Astrocyte (in vitro differentiated cells and primary cell): ENCODE measurements at regions not wholly inside any gene's neighbourhood (a gene's known extent, or its start where the extent isn't known, plus 50 kb on each side); places are given as distances from the start of the nearest gene placed in this dataset.

Experiments used
- DNase-seq: peaks from one replicate; pipeline ENCODE4 v3.0.0-alpha.2; 2010; ENCODE audit warnings: low read depth
- FAIRE-seq: peaks from 2 replicates; lab custom pipeline; 2011; peaks lifted over from hg19 to GRCh38; lab: Jason Lieb, UNC
- H2AFZ ChIP-seq: 2 replicates; pipeline ENCODE4 v1.6.0; 2012; ENCODE audit warnings: low read depth, low read length, inconsistent platforms
- H3K27ac ChIP-seq: 2 replicates; pipeline ENCODE4 v1.5.1; 2011; ENCODE audit warnings: low read depth, low read length, inconsistent platforms
- H3K27me3 ChIP-seq: 2 replicates; pipeline ENCODE4 v1.6.0; 2011; ENCODE audit warnings: low read length, inconsistent platforms; ENCODE audit not compliant: insufficient read depth
- H3K36me3 ChIP-seq: 2 replicates; pipeline ENCODE4 v1.5.1; 2011; ENCODE audit warnings: low read length, inconsistent platforms; ENCODE audit not compliant: insufficient read depth
- H3K4me1 ChIP-seq: 2 replicates; pipeline ENCODE4 v1.5.1; 2011; ENCODE audit warnings: low read length, inconsistent platforms; ENCODE audit not compliant: insufficient read depth
- H3K4me2 ChIP-seq: 2 replicates; pipeline ENCODE4 v1.6.0; 2012; ENCODE audit warnings: low read length, inconsistent platforms
- H3K4me3 ChIP-seq: 2 replicates; pipeline ENCODE4 v1.5.1; 2011; ENCODE audit warnings: low read depth, mild to moderate bottlenecking, low read length, inconsistent platforms; ENCODE audit not compliant: insufficient read depth
- H3K79me2 ChIP-seq: 2 replicates; pipeline ENCODE4 v1.6.0; 2012; ENCODE audit warnings: mild to moderate bottlenecking, low read length, inconsistent platforms; ENCODE audit not compliant: insufficient read depth
- H3K9ac ChIP-seq: 2 replicates; pipeline ENCODE4 v1.6.0; 2012; ENCODE audit warnings: mild to moderate bottlenecking, low read length, inconsistent platforms
- H3K9me3 ChIP-seq: 2 replicates; pipeline ENCODE4 v1.5.1; 2012; ENCODE audit warnings: low read depth, mild to moderate bottlenecking, low read length, inconsistent platforms; ENCODE audit not compliant: insufficient read depth
- H4K20me1 ChIP-seq: 2 replicates; pipeline ENCODE4 v1.6.0; 2012; ENCODE audit warnings: low read length, inconsistent platforms; ENCODE audit not compliant: insufficient read depth
- H3K27ac Mint-ChIP-seq: one replicate; pipeline ENCODE4 v1.8.0; 2021; ENCODE audit warnings: mild to moderate bottlenecking, mixed read lengths; ENCODE audit not compliant: unreplicated experiment
- H3K27me3 Mint-ChIP-seq: one replicate; pipeline ENCODE4 v1.8.0; 2021; ENCODE audit warnings: low read depth, mixed read lengths; ENCODE audit not compliant: unreplicated experiment
- H3K36me3 Mint-ChIP-seq: one replicate; pipeline ENCODE4 v1.8.0; 2021; ENCODE audit warnings: low read depth, mixed read lengths; ENCODE audit not compliant: unreplicated experiment
- H3K4me1 Mint-ChIP-seq: one replicate; pipeline ENCODE4 v1.8.0; 2021; ENCODE audit warnings: low read depth, mixed read lengths; ENCODE audit not compliant: unreplicated experiment
- H3K4me3 Mint-ChIP-seq: one replicate; pipeline ENCODE4 v1.8.0; 2021; ENCODE audit warnings: mild to moderate bottlenecking, moderate library complexity, mixed read lengths; ENCODE audit not compliant: unreplicated experiment
- H3K9me3 Mint-ChIP-seq: one replicate; pipeline ENCODE4 v1.8.0; 2021; ENCODE audit warnings: mild to moderate bottlenecking, mixed read lengths; ENCODE audit not compliant: unreplicated experiment
- CTCF ChIP-seq: IDR thresholded peaks from 2 replicates; pipeline ENCODE4 v1.5.1; 2011; ENCODE audit warnings: low read depth, mild to moderate bottlenecking, inconsistent platforms, low read length, moderate library complexity; ENCODE audit not compliant: insufficient read depth
- EZH2 ChIP-seq: IDR thresholded peaks from 2 replicates; pipeline ENCODE4 v1.6.1; 2012; ENCODE audit warnings: mild to moderate bottlenecking, low read length, inconsistent platforms; ENCODE audit not compliant: insufficient read depth

GRCh38 chr5:30197662-30198061, 995.8 kb upstream of the CDH6 start:
- Histone ChIP-seq H3K79me2 (no peaks in the 10 kb centered on the region), H3K36me3 (no peaks in the 10 kb centered on the region), H3K9me3 (no peaks in the 10 kb centered on the region), H3K4me2 (no peak overlapping the region), H3K4me3 (no peak overlapping the region), H4K20me1 (no peaks in the 10 kb centered on the region), H3K4me1 (no peaks in the 10 kb centered on the region), H3K27ac (no peak overlapping the region), H2AFZ (no peak overlapping the region), H3K9ac (no peak overlapping the region), H3K27me3 (no peaks in the 10 kb centered on the region)
- no peak for DNase-seq
- Mint-ChIP-seq H3K36me3 (no peaks in the 10 kb centered on the region), H3K4me3 (no peak overlapping the region), H3K27me3 (no peaks in the 10 kb centered on the region), H3K27ac (no peak overlapping the region), H3K4me1 (peaks cover 6% of the 10 kb centered on the region), H3K9me3 (peaks cover 2% of the 10 kb centered on the region)
- no peak for FAIRE-seq
- no peak for TF ChIP-seq EZH2
- no peak for TF ChIP-seq CTCF

GRCh38 chr5:30195036-30195435, 998.5 kb upstream of the CDH6 start:
- FAIRE-seq: no peak
- DNase-seq: no peak
- no peak overlapping the region for H3K4me2 ChIP-seq
- no peaks in the 10 kb centered on the region for H4K20me1 ChIP-seq
- H3K79me2 ChIP-seq: no peaks in the 10 kb centered on the region
- Mint-ChIP-seq H3K4me3 (no peak overlapping the region), H3K9me3 (peaks cover 2% of the 10 kb centered on the region), H3K4me1 (peaks cover 6% of the 10 kb centered on the region), H3K36me3 (no peaks in the 10 kb centered on the region), H3K27me3 (no peaks in the 10 kb centered on the region), H3K27ac (no peak overlapping the region)
- H3K9ac ChIP-seq: no peak overlapping the region
- H3K27me3 ChIP-seq: no peaks in the 10 kb centered on the region
- no peaks in the 10 kb centered on the region for H3K9me3 ChIP-seq
- H3K4me3 ChIP-seq: no peak overlapping the region
- no peak overlapping the region for H2AFZ ChIP-seq
- H3K27ac ChIP-seq: no peak overlapping the region
- no peaks in the 10 kb centered on the region for H3K4me1 ChIP-seq
- no peak for TF ChIP-seq EZH2
- H3K36me3 ChIP-seq: no peaks in the 10 kb centered on the region

DNA sequence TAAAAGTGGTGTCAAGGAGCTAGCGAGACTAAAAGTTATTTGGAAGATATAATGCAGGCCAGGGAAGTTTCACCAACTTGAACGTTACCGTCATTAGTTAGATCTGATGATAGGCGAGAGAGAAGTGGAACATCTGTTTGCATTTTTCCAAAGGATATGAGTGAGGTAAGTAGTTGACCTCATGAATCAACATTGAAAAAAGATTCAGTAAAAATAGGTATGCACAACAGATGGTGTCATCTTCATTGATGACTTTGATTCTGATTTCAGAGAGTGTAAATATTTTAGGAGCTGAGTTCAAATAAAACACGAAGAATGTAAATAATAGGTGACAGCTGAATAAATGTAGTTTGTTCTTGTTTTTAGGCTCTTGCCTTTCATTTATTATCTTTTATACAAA, 998.9 kb upstream of the CDH6 start:
- Mint-ChIP-seq H3K4me1 (peaks cover 6% of the 10 kb centered on the region), H3K4me3 (no peak overlapping the region), H3K9me3 (no peaks in the 10 kb centered on the region), H3K36me3 (no peaks in the 10 kb centered on the region), H3K27me3 (no peaks in the 10 kb centered on the region), H3K27ac (no peak overlapping the region)
- Histone ChIP-seq H3K27ac (no peak overlapping the region), H3K4me2 (no peak overlapping the region), H3K9ac (no peak overlapping the region), H3K4me3 (no peak overlapping the region), H3K27me3 (no peaks in the 10 kb centered on the region), H3K79me2 (no peaks in the 10 kb centered on the region), H2AFZ (no peak overlapping the region), H4K20me1 (no peaks in the 10 kb centered on the region), H3K36me3 (no peaks in the 10 kb centered on the region), H3K9me3 (no peaks in the 10 kb centered on the region), H3K4me1 (no peaks in the 10 kb centered on the region)
- no peak for TF ChIP-seq CTCF
- TF ChIP-seq EZH2: no peak
- DNase-seq (no peak), FAIRE-seq (no peak)
